GM10248 (cell line): ENCODE measurements at regions not wholly inside any gene's neighbourhood (a gene's known extent, or its start where the extent isn't known, plus 50 kb on each side); places are given as distances from the start of the nearest gene placed in this dataset.

Experiments
- CTCF ChIA-PET: fragments of 300-600 bp; sonication (Branson Sonifier 250); formaldehyde crosslinking; extraction: SDS; loops from one replicate; lab custom pipeline; 2021; ENCODE audit warnings: antibody characterized with exemption; lab: Yijun Ruan, JAX
- POLR2A ChIA-PET: fragments of 350-650 bp; sonication (Branson Sonifier 250); formaldehyde crosslinking; extraction: SDS; loops from one replicate; lab custom pipeline; 2020; ENCODE audit warnings: antibody characterized with exemption; lab: Yijun Ruan, JAX
- DNase-seq: peaks from one replicate; pipeline ENCODE4 v3.0.0; 2012; ENCODE audit errors: extremely low spot score
- CTCF ChIP-seq: IDR thresholded peaks from 2 replicates; pipeline ENCODE4 v1.5.1; 2012; ENCODE audit warnings: mild to moderate bottlenecking, low read depth; ENCODE audit errors: extremely low read depth, missing control alignments, control extremely low read depth

- TF ChIP-seq CTCF: no peak
- CTCF ChIA-PET: interaction anchor here (0.9 to 1.2 kb wide), 2 partner anchors 12 to 24 kb away, joined by 3 read pairs; no protein-coding TSS in a partner anchor
- no peak for DNase-seq
- POLR2A ChIA-PET: no interaction called here
Measured at GRCh38 chr7:13014011-13014410, 326.6 kb downstream of the ARL4A start.

- CTCF ChIA-PET: no interaction called here
- POLR2A ChIA-PET: no interaction called here
- no peak for TF ChIP-seq CTCF
- DNase-seq: no peak
Measured at GRCh38 chr7:13016036-13016581, 328.7 kb downstream of the ARL4A start.

DNA sequence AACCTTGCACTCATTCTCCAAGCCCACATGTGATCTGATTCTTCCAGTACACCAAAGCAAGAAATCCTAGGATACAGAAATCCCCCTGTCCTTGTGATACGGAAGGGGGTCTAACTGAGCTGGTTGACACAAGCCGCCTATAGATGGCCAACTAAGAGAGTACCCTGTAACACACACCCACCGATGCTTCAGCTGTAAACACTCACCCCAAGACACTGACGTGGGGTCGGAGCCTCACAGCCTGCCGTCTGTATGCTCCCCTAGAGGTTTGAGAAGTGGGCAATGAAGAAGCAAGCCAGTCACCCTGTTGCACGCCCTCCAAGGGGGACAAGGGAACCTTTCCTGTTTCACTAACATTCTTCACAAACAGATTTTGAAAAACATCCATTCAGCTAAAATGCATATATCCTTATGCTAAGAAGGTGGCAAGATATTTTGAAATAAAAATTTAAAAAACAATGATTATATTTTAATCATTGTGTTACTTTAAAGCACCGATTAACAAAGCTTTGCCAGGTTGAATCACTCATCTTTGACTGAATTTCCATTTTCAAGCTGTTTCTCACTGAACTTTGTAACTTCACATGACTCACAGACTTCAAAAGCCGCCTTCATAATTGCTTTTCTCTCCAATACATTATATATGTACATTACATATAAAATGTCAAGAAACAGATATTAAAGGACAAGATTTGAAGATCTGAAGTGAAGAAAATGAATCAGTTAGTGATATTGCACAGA lies 329.3 kb downstream of the ARL4A start:
- no peak for DNase-seq
- ChIA-PET CTCF (no interaction called here), POLR2A (no interaction called here)
- no peak for TF ChIP-seq CTCF

GRCh38 chr7:13017333-13017857 lies 330.0 kb downstream of the ARL4A start:
- DNase-seq: no peak
- POLR2A ChIA-PET: no interaction called here
- CTCF ChIA-PET: no interaction called here
- TF ChIP-seq CTCF: no peak

DNA sequence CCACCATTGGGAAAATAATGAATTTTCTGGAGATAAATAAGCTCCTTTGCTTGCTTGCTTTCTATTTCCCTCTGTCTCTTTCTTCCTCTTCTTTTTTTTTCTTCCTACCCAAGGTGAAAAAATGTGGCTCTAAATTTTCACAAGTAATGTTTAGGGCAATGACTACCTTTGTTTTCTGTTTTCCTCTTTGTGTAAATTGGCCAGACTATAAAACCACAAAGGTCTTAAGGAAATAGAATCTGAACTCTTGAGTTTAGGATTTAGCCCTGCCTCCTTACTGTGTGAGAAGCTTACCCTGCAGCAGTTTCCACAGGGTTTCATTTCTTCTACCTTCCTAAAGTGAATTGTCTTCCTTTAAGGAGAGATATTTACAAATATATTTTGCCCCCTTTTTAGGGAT lies 330.4 kb downstream of the ARL4A start:
- no peak for DNase-seq
- ChIA-PET POLR2A (no interaction called here), CTCF (no interaction called here)
- TF ChIP-seq CTCF: no peak

- no peak for DNase-seq
- ChIA-PET POLR2A (no interaction called here), CTCF (interaction anchor here (1.3 to 1.4 kb wide), 2 partner anchors 12 to 16 kb away, joined by 4 to 5 read pairs; no protein-coding TSS in a partner anchor)
- no peak for TF ChIP-seq CTCF
Measured at GRCh38 chr7:13021566-13022300, 334.3 kb downstream of the ARL4A start.
